ENCODE measurements at regions not wholly inside any gene's neighbourhood (a gene's known extent, or its start where the extent isn't known, plus 50 kb on each side); places are given as distances from the start of the nearest gene placed in this dataset.
"Not testable (repeated sequence)": the region's sequence is repeated elsewhere in the genome, so short reads cannot be mapped to it uniquely, and the experiment has no call there.

DNA sequence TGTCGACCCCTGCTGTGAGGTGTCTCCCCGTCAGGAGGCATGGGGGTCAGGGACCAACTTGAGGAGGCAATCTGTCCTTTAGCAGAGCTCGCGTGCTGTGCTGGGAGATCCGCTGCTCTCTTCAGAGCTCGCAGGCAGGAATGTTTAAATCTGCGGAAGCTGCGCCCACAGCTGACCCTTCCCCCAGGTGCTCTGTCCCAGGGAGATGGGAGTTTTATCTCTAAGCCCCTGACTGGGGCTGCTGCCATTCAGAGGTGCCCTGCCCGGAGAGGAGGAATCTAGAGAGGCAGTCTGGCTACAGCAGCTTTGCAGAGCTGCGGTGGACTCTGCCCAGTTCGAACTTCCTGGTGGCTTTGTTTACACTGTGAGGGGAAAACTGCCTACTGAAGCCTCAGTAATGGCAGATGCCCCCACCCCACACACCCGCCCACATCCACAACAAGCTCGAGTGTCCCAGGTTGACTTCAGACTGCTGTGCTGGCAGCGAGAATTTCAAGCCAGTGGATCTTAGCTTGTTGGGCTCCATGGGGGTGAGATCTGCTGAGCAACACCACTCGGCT, 133.1 kb downstream of the CENPC start:
- not testable (repeated sequence) for H3K36me3 ChIP-seq (ENCODE audit: control insufficient read depth, insufficient read depth, low read length); H3K4me2 ChIP-seq (ENCODE audit: extremely low read depth, insufficient read depth, low read length); DNase-seq (ENCODE audit: low read depth in 2 of 2); H4K20me1 ChIP-seq (ENCODE audit: control insufficient read depth, extremely low read depth, insufficient read depth, low read length); H3K4me1 ChIP-seq (ENCODE audit: control insufficient read depth, extremely low read depth, insufficient read depth, low read length); H3K9ac ChIP-seq (ENCODE audit: insufficient read depth, low read length); H3K27ac ChIP-seq (ENCODE audit: insufficient read depth, low read length); H3K79me2 ChIP-seq (ENCODE audit: control insufficient read depth, insufficient read depth, low read length); H2AFZ ChIP-seq (ENCODE audit: low read length); H3K9me3 ChIP-seq (ENCODE audit: control insufficient read depth, insufficient read depth, low read depth, low read length); H3K27me3 ChIP-seq (ENCODE audit: control insufficient read depth, insufficient read depth, low read length); H3K4me3 ChIP-seq (replicated peaks in 1 of 4; ENCODE audit: control extremely low read depth in 1 of 4, insufficient read depth in 1 of 4, low read depth in 3 of 4, low read length in 4 of 4)

DNA sequence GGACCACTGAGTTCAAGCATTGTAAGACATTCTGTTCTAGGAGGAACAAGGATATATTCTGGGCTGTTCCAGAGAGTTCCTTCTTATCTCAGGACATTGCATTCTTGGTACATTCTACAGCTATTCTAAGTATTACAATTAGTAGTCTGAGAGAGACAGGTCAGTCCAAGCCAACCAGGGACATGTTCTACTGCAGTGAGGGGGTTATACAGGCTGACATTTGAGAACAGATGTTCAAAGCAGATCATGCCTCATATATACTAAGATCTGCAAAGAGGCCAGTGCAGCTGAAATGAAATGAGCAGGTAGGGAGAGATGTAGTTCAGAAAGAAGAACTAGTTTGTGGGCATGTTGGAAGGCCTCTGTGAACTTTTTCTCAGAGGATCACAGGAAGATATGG, 142.0 kb downstream of the CENPC start:
- H3K36me3 ChIP-seq (ENCODE audit: control insufficient read depth, insufficient read depth, low read length) = no peaks in the 10 kb centered on the region
- H3K4me2 ChIP-seq (ENCODE audit: extremely low read depth, insufficient read depth, low read length) = no peak overlapping the region
- H3K4me1 ChIP-seq (ENCODE audit: control insufficient read depth, extremely low read depth, insufficient read depth, low read length) = no peaks in the 10 kb centered on the region
- H3K4me3 ChIP-seq (replicated peaks in 1 of 4; ENCODE audit: control extremely low read depth in 1 of 4, insufficient read depth in 1 of 4, low read depth in 3 of 4, low read length in 4 of 4) = no peak overlapping the region
- H2AFZ ChIP-seq (ENCODE audit: low read length) = no peak overlapping the region
- no peaks in the 10 kb centered on the region for H4K20me1 ChIP-seq (ENCODE audit: control insufficient read depth, extremely low read depth, insufficient read depth, low read length)
- no peak for TF ChIP-seq EZH2 (IDR thresholded peaks at IDR 0.05; ENCODE audit: low read length, missing control alignments)
- TF ChIP-seq, protein P1, sequence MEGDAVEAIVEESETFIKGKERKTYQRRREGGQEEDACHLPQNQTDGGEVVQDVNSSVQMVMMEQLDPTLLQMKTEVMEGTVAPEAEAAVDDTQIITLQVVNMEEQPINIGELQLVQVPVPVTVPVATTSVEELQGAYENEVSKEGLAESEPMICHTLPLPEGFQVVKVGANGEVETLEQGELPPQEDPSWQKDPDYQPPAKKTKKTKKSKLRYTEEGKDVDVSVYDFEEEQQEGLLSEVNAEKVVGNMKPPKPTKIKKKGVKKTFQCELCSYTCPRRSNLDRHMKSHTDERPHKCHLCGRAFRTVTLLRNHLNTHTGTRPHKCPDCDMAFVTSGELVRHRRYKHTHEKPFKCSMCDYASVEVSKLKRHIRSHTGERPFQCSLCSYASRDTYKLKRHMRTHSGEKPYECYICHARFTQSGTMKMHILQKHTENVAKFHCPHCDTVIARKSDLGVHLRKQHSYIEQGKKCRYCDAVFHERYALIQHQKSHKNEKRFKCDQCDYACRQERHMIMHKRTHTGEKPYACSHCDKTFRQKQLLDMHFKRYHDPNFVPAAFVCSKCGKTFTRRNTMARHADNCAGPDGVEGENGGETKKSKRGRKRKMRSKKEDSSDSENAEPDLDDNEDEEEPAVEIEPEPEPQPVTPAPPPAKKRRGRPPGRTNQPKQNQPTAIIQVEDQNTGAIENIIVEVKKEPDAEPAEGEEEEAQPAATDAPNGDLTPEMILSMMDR (conservative IDR thresholded peaks at IDR 0.05 in 1 of 2, IDR thresholded peaks at IDR 0.05 in 1 of 2; ENCODE audit: low read depth in 1 of 2, low read length in 2 of 2) = no peak
- H3K79me2 ChIP-seq (ENCODE audit: control insufficient read depth, insufficient read depth, low read length) = no peaks in the 10 kb centered on the region
- no peaks in the 10 kb centered on the region for H3K27me3 ChIP-seq (ENCODE audit: control insufficient read depth, insufficient read depth, low read length)
- H3K9me3 ChIP-seq (ENCODE audit: control insufficient read depth, insufficient read depth, low read depth, low read length) = no peaks in the 10 kb centered on the region
- no peak overlapping the region for H3K27ac ChIP-seq (ENCODE audit: insufficient read depth, low read length)
- H3K9ac ChIP-seq (ENCODE audit: insufficient read depth, low read length) = no peak overlapping the region
- DNase-seq (ENCODE audit: low read depth in 2 of 2) = no peak

DNA sequence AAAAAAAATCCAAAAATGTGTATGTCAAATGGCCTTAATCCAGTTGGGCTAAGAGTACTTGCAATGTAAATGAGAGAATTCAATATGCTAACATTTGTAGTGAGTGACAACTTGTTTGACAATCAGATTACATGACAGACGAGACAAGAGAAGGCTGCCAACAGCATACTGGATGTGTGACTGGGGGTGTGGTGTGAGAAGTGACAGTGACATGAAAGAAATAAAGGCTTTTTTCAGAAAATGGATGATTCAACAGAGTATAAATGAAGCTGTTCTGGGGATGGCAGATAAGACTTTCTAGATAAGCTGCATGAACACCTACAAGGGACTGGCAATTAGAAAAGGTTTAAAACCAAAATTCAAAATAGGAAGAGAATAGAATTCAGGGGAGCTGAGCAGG, 143.4 kb downstream of the CENPC start:
- H3K27me3 ChIP-seq (ENCODE audit: control insufficient read depth, insufficient read depth, low read length) = no peaks in the 10 kb centered on the region
- no peaks in the 10 kb centered on the region for H3K79me2 ChIP-seq (ENCODE audit: control insufficient read depth, insufficient read depth, low read length)
- H3K4me3 ChIP-seq (replicated peaks in 1 of 4; ENCODE audit: control extremely low read depth in 1 of 4, insufficient read depth in 1 of 4, low read depth in 3 of 4, low read length in 4 of 4) = no peak overlapping the region
- DNase-seq (ENCODE audit: low read depth in 2 of 2) = no peak
- H3K9me3 ChIP-seq (ENCODE audit: control insufficient read depth, insufficient read depth, low read depth, low read length) = no peaks in the 10 kb centered on the region
- no peaks in the 10 kb centered on the region for H4K20me1 ChIP-seq (ENCODE audit: control insufficient read depth, extremely low read depth, insufficient read depth, low read length)
- H3K4me2 ChIP-seq (ENCODE audit: extremely low read depth, insufficient read depth, low read length) = no peak overlapping the region
- no peak overlapping the region for H3K27ac ChIP-seq (ENCODE audit: insufficient read depth, low read length)
- TF ChIP-seq, protein P1 (conservative IDR thresholded peaks at IDR 0.05 in 1 of 2, IDR thresholded peaks at IDR 0.05 in 1 of 2; ENCODE audit: low read depth in 1 of 2, low read length in 2 of 2) = no peak
- no peak for TF ChIP-seq EZH2 (IDR thresholded peaks at IDR 0.05; ENCODE audit: low read length, missing control alignments)
- H3K9ac ChIP-seq (ENCODE audit: insufficient read depth, low read length) = no peak overlapping the region
- no peaks in the 10 kb centered on the region for H3K4me1 ChIP-seq (ENCODE audit: control insufficient read depth, extremely low read depth, insufficient read depth, low read length)
- no peaks in the 10 kb centered on the region for H3K36me3 ChIP-seq (ENCODE audit: control insufficient read depth, insufficient read depth, low read length)
- H2AFZ ChIP-seq (ENCODE audit: low read length) = no peak overlapping the region
